HG03103 (cell line): ENCODE measurements at regions not wholly inside any gene's neighbourhood (a gene's known extent, or its start where the extent isn't known, plus 50 kb on each side); places are given as distances from the start of the nearest gene placed in this dataset.

Experiments used
- ATAC-seq: cut with Tn5 transposase; IDR thresholded peaks from one replicate; pipeline ENCODE4 v1.9.1; 2021; ENCODE audit warnings: low read depth; ENCODE audit not compliant: unreplicated experiment

DNA sequence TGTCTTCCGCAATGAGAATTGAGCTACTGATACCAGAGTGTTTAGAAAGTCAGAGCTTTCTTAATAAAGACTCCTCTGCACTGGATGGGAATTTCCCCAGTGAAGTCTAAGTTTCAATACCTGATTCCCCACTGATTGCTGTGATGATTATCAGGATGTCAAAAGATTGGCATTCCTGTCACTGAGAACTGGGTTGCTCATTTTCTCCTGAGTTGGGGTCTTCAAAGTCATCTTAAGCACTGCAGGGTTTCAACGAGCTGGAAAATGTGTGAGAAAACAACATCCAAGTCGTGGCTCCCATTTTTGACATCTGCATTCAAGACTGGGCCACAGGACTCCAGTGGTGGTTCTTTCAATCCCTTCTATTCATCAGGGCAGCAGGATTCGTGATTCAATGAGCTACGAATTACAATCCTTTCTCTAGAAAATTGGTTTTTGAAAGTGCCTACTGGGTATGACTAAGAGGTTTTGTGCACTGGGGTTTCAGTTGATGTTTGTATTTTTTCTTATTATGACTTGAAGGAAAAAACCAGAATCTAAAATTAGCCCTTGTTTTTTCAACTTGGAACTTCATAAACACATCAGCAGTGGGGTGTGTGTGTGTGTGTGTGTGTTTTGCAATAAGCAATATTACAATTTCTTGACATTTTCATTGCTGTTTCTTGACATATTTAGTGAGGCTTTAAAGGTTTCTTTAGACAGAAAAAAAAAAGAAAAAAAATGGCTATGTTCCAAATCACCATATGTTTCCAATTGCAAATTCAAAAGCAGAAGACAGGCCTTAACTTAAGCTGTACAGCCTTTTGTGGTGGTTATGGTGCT is 233.0 kb downstream of the FAM76B start:
- ATAC-seq = peak; percentile 73

DNA sequence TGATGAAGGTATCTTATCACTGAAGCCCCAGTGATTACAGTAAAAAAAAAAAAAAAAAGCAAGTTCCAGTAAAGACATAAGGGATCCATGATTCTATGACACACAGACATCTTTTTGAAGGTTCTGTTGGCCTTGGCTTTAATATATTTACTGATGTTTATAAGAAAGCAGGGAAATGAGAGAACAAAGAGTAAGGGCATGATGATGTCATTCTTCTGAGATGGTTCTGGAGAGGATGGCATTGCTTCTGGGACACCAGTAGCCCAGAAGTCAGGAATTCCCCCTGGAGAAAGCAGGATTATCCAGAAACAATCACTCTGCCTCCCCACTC is 233.6 kb downstream of the FAM76B start:
- ATAC-seq = no peak

DNA sequence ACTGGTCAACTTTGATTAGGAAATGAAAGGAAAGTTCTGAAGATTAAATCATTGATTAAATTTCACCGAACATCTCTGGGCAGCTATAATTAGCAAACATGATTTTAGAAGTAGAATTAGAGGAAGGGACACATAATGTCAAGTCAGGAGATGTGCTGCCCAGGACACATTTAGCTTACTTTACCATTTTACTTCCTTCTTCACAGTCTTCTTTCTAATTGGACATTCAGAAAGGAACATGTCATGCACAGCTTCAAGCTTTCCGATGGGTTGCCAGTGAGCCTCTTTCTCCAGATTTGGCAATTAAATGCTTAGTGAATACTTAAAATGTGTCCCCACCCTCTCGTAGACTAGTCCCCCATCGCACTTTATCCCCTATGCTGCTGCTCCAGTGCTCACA is 234.7 kb downstream of the FAM76B start:
- ATAC-seq = no peak

DNA sequence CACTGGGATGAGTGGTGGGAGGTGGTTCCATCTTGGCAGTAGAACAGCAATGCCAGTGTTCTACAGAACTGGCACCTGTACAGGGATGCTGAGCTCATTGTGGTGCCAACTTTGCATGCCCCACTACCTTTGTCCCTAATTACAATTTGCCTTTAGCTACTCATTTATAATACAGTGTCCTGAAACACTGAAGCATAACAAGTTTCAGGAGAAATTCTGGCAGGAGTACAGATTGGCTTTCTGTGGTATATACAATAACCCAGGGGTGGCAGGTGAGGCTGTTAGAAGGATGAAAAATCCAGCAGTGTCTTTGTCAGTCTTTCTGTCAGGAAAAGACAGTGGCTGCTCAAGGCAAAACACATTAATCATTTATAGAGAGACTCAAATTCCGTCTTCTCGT is 240.3 kb downstream of the FAM76B start:
- no peak for ATAC-seq

DNA sequence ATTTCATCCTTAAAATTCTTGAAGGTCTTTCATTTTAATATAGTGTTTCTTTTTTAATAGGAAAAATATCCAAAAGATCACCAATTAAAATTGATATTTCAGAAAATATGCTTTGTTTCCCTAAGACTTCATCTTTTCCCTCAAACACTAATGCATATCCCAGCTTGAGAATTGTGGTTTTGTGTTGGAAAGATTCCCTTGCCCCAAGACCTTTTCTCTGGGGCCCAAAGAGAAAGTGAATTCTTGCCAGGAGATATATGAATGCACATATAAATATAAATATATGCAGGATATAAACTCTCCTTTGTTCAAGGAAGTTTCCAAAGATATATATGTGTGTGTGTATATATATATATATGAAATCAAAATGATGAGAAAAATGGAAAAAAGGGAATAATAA is 241.2 kb downstream of the FAM76B start:
- ATAC-seq = no peak

DNA sequence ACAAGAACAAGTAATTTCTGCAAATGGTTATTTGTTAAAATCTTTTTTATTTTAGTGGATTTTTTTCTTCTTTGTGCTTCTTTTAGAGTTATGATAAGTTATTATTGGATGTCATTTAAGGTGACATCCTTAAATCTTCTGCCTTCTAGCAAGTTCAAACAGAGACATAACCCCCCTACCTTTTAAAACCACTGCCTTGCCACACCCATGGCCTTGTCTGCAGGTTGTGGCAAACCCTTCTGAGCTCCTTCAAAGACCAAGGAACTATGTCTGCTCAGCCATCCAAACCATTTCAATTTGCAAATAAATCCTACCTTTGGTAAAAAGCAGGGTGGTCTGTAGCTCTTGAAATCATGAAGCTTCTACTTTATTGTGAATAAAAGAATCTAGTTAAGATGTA is 241.6 kb downstream of the FAM76B start:
- no peak for ATAC-seq

DNA sequence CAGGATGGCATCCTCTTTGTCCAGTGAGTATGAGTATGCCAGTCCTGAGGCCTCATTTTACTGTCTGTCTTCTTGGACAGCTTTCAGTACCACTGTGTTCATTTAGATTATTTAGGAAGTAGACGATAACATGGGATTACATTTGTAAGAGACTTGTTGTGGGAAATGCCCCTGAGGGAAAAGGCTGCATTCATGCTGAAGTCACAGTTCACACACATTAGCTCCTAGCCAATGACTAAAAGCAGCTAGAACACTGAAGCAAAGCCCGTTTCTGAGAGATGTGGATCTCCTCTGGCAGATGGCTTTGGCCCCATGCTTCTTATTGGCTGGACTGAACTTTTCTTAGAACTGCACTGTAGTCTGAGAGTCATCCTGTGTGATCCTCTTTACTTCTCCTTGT is 242.4 kb downstream of the FAM76B start:
- ATAC-seq = no peak

DNA sequence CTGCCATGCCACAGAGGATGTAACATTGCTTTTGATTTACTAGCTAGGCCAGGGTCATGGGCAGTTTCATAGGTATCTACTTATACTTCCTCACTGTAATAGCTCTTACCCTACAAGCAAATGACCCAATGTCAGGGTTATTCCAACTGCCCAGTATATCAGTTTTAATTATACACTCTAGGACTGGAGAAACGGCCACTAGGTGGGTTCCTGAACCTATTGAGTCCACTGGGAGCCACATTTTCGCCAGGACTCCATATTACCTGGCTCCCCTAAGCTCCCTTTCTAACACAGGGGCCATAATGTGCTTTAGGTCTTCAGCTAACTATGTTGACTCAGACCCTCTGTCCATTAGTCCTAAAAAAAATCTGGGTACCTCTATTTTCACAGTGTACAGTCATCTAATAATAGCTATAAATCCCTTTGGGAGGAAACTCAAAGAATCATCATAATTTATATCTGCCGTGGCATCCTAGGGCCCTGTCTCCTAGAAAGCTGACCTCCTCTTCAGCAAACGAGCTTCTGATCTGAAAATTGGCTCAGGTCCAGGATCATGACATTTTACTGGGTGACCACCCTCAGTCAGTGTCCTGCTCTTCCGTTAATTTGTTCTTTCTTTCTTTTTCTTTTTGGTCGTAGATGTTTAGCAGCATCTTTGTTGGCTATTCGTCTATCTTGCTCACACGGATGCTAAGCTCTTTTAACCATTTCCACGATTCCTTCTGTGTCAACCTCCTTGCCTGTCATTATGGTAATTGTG is 244.3 kb downstream of the FAM76B start:
- no peak for ATAC-seq

DNA sequence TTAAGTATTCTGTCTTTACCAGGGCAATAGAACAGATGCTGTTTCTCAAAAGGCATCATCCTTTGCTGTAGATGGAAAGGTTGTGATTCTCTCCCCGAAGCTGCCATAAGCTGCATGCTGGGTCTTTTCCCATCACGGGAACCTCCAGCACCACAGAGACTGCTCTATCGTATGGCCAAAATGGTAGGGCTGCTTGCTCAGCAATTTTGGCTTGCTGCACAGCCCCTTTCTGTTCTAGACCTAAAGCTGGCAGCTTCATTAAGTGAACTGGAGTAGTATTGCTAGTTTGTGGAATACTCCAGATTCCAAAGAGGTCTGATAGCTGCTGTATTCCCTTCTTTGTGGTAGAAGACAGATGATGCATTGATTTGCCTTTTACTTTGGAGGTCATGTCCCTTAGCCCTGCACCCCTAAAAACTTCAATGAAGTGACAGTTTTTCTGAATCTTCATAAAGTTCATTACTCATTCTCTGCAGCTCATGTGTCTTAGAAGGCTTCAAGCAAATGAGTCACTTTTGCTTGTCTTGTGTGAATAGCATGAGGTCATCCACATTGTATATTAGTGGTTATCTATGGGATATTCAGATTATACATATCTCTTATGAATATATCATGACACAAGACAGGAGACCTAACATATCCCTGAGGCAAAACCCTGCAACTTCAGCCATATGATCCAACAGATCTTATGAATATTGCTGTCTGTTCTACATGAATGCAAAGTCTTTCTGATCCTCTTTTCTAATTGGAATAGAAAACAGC is 245.3 kb downstream of the FAM76B start:
- no peak for ATAC-seq

DNA sequence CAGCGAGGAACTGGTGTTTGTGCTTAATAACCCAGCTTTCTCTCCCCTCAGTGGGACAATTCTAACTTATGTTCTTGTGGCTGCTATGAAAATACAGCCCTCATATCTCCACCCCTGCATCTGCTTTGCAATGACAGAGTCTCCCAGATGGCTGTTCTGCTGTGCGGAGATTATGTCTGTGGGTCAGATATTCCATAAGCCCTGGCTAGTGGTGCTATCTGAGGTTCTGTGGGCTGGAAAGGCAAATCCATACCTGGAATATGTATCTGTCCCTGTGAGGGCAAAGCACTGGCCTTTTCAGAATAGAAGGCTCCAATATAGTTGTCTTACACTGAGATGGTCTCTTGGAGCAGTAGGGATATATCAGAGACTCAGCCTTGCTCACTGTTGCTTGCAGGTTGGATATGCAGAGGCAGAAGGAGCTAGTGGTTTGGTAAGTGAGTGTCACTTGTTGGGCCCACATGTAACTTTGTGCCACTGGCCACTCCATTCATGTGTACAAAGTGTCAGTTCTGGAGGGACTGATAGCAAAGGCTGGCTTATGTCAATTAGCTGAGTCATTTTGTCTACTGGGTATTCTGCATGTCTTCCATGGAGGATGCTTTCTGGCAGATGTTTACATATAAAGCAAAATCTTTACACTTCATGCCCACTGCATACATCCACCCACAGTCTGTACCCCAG is 246.6 kb downstream of the FAM76B start:
- ATAC-seq = no peak

DNA sequence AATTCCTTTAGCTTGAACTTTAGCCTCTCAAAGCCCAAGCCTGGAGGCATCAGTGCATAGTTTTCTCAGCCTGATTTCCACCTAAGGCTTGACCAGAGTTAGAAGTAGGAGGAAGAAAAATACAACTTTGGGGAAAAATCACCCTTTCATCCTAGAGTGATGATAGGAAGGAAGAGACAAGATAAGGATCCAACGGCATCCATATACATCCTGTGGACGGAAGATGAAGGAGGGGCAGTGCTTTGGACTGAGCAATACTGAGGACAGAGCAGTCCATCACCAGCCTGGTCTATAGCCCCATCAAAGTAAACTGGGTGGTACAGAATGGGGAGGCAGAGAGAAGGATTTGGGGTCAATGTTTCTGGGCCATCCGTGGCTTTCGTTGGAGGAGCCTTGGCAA is 247.9 kb downstream of the FAM76B start:
- no peak for ATAC-seq

DNA sequence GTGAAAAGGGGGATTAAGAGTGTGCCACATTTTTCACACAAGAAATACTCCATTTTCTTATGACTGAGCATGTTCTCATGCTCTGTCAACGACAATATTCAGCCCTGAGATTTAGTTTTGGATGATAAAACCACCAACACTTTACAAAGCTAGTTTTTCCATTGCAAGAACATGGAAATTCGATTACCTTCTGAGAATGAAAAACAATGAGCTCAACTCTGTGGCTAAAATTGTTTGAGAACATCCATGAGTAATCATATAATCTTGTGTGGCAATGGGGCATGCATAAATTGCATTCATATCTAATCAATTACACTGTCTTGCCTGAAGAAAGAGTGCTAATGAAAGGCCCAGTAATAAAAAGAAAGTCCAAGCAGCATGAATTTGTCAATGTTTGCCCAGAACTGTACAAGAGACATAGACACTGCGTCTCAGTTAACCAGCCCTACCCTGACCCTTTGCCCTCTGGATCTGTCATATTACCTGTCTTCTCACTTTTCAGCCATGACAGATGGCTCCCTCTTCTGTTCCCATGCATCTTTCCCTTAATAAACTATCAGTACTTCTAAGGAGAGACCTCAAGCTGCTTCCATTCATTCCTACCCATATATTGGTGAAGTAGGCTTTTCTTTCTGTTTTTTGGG is 253.4 kb downstream of the FAM76B start:
- ATAC-seq = no peak

DNA sequence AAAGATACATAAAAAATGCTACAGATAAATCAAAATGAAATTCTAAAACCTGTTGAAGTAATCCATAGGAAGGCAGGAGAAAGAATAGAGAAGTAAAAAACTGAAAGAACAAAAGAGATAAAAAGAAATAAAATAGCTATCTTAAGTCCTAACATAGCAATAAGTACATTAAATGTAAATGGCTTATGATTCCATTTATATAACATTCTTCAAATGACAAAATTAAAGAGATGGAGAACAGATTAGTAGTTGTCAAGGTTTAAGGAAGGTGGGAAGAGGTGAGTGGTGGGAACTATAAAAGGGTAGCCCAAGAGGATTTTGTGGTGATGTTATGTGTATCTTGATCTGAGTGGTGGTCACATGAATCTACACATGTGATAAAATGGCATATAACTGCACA is 254.8 kb downstream of the FAM76B start:
- no peak for ATAC-seq

DNA sequence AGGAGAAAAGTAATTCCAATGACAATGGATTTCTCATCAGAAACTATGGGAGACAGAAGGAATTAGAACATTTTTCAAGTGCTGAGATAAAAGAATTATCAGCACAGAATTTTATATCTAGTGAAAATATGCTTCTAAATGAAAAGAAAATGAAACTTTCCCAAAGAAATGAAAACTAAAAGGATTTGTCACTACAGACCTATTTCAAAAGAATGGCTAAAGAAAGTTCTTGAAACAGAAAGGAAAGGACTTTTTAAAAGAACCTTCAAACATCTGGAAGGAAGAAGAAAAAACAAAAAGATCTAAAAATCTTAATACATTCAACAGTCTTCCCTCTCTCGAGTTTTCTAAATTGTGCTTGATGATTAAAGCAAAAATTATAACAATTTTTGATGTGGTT is 255.4 kb downstream of the FAM76B start:
- ATAC-seq = no peak

DNA sequence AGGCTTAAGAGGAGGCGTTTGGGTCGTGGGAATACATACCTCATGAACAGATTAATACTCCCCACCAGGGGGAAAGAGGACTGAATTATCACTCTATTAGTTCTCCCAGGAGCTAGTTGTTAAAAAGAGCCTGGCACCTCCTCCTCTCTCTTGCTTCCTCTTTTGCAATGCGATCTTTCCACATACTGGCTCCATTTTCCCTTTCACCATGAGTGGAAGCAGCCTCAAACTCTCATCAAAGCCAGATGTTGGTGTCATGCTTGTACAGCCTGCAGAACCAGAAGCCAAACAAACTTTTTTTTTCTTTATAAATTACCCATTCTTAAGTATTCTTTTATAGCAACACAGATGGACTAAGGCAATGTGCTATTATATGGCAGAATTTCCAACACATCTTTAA is 258.5 kb downstream of the FAM76B start:
- no peak for ATAC-seq

DNA sequence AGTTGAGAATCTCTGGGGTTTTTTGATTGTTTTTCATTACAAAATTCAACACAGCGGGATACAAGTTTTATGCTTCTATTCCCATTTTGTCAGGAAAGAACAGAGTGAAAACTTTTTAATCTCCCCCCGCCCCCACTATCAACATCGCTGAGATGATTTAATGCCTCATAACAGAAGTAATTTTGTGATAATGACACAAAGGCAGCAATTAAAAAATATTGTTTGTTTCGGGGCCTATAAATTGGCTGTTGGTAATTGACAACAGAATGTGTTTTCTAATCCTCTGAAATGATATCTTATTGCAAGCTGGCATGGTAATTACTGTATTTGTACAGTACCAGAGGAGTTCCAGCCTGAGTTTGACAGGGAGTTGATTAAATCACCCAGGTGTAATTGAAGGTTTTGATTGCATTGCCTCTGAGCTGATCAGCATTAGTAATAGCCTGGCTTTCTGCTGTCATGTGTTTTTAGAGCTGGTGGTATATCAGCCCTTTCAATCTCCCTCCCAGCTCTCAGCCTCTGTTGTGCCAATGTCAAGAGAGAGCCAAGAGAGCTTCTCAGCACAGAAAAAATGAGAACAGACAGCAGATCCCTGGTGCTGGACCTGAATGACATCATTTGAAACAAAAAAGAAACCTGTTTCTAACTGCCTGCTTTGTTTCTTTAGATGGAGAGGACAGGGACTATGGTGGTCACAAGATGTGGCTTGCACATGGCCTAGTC is 265.1 kb downstream of the FAM76B start:
- no peak for ATAC-seq

DNA sequence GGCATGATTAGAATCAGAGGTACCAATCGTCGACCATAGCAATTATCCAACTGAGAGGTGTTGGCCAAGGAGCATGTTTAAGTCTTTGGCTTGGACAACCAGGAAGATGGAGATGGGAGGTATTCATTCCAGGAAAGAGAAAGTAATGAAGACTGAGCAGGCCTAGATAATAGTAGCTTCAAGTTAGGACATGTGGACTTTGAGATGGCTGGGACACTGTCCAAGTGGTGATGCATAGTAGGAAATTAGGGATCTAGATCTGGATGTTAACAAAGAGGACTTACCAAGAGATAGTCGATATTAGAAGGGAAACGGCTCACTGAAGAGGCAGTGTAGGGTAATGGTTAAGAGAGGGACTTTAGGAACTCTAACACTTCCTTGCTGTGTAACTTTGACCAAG is 266.7 kb downstream of the FAM76B start:
- ATAC-seq = no peak

DNA sequence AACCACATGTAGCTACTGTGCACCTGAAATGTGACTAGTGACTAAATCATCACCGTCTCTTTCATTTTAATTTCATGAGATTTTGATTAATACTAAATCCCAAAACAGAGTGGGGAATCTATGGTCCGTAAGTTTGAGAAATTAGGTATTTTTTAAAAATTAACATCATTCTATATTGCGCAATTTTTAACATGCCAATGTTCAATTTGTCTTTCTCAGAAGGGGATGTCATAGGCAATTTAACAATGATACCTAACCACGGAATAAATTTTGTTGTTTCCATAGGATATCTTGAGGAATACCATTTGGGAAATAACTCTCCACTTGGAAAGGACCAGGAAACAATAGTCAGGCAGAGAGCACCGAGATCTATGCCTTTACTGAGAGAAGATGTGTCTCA is 267.7 kb downstream of the FAM76B start:
- no peak for ATAC-seq

DNA sequence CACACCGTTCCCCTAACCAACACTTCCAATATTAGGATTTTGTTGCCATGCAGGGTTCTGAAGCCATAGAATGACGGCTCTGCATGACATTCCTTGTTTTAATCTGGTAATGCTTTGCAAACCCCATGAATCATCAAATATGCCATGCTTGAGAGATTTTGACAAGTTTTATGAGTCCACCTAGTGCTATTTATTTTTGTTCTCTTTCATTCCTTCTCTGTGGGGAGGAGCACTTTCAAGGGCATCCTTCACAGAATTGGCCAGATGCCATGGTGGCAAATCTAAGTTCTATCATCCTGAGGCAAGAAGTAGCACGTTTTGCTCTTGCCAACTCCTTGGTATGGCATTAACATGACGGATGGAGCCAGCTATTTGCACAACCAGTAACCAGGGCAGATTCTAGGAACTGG is 268.4 kb downstream of the FAM76B start:
- ATAC-seq = no peak
